HG02610 (cell line): ENCODE measurements at regions not wholly inside any gene's neighbourhood (a gene's known extent, or its start where the extent isn't known, plus 50 kb on each side); places are given as distances from the start of the nearest gene placed in this dataset.

Experiments
- ATAC-seq: cut with Tn5 transposase; IDR thresholded peaks from one replicate; pipeline ENCODE4 v1.9.1; 2021; ENCODE audit warnings: mild to moderate bottlenecking, moderate library complexity; ENCODE audit not compliant: unreplicated experiment

DNA sequence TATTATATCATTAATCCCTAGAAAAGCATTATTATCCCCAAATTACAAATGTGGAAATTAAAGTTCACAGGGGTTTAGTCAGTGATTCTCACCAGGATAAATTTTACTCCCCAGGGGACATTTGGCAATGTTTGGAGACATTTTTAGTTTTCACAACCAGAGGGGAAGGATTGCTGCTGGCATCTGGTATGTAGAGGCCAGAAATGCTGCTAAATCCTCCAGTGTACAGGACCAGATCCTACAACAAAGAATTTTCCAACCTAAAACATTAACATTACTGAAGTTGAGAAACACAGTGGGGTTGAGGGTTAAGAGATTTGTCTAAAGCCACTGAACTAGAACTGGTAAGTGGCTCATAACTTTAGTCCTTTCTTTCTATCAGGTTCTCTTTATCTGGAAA lies 162.0 kb upstream of the SYT6 start:
- ATAC-seq = no peak

DNA sequence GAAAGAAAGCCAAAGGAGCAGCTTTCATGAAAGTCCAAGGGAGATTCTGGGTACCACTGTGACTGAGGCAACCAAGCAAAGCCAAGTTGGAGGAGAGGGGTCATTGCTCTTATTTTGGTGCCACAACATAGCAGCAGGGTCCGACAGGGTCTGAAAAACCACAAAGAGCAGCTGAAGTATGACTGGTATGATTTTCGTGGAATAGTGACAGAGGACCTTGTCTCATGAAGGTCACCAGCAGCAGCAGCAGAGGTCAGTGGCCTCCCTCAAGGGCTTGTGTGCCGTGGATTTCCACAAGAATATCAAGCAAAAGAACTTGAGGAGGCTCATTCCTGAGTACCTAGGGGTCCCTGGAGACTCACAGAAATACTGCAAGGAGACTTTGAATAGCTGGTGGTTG lies 160.9 kb upstream of the SYT6 start:
- no peak for ATAC-seq

GRCh38 chr1:114314098-114314497 lies 160.4 kb upstream of the SYT6 start:
- ATAC-seq = no peak

DNA sequence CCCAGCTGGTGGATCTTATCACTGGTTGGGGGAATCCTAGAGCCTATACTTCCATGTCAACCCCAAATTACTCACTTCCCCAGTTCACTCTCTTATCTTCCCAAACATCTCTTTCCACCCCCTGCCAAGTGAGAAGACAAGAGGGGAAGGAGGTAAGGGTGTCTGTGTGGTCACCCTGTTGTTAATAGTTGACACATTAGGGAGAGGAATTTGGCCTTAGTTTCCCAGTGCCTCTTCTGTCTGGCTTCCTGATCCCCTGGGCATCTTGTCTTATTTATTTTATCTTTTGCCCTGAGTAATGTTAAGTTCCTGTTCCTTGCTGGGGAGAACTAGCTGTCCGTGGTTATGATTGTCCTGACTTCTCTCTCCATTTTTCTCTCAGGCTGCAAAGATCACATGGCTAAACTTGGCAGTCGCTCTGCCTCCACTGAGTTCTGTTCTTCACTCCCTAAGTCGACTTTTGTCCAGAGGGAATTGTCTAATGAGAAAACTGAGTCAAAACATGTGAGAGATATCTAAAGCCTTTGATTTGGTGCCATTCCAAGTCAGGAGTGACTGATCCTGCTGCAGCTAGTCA lies 157.1 kb upstream of the SYT6 start:
- no peak for ATAC-seq

GRCh38 chr1:114302821-114303220 lies 149.2 kb upstream of the SYT6 start:
- no peak for ATAC-seq

DNA sequence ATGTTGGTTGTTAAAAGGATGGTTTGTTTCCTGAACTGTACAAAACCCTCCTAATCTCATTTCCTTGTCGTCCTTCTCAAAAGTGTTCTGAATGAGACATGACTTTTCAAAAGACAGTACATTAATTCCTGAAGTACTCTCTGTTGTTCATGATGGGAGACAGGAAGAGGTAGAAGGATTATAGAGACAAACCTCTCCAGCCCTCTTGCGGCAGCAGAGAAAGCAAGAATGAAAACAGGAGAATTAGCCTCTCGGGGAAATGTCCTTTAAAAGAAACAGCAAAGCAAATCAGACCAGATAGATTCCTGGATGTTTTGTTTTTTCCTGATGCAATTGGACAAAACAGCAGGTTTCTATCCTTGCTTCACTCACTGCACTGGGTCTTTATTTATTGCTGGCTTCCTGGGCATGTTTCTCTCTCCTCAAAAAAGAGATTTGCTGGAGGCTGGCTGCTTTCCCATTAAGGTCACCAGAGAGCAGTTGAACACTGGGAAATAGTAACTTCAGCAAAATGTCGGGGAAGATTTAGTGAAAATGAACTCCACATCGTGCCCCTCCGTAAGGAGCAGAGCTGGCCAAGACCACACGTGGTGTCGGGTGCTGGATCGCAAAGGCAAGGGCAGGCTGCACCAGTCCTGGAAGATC lies 145.8 kb upstream of the SYT6 start:
- no peak for ATAC-seq

DNA sequence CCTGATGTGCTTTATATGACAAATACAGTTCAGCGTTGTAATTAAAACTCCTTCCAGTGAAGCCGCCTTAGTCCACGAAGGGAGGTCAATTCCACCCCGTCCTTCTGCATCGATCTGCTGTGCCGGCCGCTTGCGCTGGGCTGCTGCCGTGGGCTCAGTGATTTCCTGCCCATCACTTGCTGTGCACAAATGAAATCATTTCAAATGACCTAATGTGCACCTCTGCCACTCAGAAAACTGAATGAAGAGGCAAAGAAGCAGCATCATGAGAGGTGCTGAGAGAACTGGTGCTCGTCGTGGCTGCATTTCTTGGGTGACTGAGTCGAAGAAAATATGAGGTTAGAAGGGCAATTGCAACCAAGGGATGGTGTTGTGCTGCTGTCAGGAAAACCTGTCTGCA lies 144.3 kb upstream of the SYT6 start:
- ATAC-seq = no peak

DNA sequence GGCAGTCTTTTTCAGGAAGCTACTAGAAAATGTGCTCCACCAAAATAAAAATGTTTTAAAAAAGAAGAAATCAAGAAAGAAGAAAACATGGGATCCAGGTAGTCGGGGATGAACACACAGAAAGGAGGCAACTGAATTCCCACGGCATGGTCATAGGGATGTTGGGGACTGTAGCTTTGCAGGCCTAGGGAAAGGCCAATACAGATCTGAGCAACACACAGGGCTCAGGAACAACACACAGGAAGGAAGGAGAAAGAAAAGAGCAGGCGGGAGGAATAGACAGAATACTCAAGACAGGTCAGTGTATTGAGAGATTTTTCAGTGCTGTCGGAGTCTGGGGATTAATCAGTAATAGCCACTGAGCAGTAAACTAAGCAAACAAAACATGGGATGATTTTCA lies 142.7 kb upstream of the SYT6 start:
- no peak for ATAC-seq

DNA sequence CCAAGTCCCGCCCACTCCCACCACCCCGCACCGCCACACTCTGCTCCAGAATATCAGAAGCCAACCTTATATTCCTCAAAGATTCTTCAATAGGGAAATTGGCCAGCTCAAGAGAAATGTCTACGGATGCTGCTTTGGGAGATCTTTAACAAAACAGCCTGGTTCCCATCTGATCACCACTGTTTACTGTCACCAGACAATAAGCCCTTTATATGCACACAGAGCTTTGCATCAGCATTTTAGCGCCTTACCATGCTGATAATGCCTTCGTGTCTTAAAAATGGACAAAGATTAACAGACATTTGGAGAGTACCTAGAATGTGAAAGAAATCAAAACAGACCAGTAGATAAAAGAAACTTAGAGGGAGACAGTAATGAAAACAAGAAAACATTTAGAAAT lies 141.7 kb upstream of the SYT6 start:
- ATAC-seq = no peak

DNA sequence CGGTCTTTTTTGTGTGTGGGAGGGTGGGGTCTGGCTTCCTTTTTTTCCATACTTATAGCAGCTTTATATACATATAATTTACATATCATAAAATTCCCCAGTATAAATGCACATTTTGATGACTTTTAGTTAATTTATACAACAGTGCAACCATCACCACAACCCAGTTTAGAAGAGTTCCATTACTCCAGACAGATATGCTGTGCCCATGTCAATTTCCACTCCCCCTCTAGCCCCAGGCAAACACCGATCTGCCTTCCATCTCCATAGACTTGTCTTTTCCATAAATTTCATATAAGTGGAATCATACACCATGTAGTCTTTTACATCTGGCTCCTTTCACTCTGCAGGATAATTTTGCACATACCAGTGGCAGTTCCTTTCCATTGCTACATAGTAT lies 139.2 kb upstream of the SYT6 start:
- no peak for ATAC-seq

- no peak for ATAC-seq
Measured at GRCh38 chr1:114292194-114292593, 138.5 kb upstream of the SYT6 start.

DNA sequence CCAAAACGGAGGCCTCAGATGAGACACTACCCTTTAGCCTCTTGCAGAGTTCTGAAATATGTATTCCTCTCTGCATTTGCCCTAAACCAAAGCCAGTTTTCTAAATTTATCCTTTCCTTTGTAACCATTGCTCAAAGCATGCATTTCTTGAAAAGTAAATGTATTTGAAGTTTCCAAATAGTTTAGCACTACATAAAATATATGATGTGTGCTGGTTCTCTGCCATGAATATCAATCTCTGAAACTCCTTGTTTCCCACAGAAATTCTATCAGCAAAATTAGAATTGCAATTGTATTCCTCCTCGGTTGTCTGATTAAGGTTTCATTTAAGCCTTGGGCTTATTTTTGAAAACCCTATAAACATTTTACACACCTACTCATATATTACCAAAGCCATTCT lies 137.1 kb upstream of the SYT6 start:
- ATAC-seq = no peak

DNA sequence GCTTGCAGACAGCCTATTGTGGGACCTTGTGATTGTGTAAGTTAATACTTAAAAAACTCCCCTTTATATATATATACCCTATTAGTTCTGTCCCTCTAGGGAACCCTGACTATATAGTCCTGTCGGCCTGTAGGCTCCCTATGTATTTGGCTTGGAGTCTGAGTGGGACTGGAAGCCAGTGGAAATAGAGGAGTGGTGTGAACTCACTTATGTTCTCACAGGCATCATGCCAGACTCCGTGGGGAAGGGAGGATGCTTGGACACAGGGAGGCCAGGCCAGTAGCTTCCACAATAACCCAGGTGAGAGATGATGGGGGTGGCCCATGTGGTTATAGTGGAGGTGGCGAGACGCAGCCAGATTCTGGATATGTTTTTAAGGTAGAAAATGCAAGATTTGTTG lies 136.7 kb upstream of the SYT6 start:
- ATAC-seq = no peak

DNA sequence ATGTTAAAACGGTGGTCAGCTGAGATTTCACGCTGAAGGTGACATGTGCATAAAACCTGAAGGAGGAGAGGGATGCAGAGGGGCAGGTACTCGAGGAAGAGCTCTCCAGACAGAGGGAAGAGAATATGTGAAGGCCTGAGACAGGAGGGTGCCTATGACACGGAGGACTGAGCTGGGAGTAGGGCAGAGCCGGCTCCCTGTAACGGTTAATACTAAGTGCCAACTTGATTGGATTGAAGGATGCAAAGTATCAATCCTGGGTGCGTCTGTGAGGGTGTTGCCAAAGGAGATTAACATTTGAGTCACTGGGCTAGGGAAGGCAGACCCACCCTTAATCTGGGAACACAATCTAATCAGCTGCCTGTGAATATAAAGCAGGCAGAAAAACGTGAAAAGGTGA lies 136.2 kb upstream of the SYT6 start:
- ATAC-seq = no peak

- ATAC-seq = no peak
Measured at GRCh38 chr1:114289306-114289705, 135.6 kb upstream of the SYT6 start.

GRCh38 chr1:114286960-114287359 lies 133.3 kb upstream of the SYT6 start:
- no peak for ATAC-seq

GRCh38 chr1:114286179-114286578 lies 132.5 kb upstream of the SYT6 start:
- ATAC-seq = no peak

DNA sequence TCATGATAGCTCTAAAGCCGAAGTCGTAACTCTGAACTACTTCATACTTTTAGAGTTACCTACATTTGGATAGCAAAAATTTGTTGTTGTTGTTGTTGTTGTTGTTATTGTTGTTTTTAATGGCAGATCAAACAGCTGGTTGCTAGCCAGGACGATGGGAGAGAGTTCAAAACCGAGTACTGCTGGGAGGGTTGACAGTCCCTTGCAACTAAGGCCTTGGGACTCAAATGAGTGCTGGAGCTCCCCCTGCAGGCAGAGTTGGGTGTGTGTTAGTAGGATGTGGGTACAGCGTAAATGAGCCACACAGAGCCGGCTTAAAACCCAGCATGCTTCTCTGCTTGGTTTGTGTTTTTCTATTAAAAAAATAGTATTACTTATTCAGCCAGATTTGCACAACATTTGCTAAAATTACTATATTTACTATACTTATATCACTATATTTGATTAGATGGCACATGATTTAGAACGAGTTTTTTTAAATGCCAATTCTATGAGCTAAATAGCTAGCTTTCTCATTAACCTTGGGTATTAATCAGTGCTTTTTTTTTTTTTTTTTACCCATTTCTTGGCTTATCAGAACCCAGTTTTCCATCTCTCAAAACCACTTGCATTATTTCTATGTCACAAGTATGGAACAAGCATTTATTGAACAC lies 129.2 kb upstream of the SYT6 start:
- peak; percentile 85 for ATAC-seq

DNA sequence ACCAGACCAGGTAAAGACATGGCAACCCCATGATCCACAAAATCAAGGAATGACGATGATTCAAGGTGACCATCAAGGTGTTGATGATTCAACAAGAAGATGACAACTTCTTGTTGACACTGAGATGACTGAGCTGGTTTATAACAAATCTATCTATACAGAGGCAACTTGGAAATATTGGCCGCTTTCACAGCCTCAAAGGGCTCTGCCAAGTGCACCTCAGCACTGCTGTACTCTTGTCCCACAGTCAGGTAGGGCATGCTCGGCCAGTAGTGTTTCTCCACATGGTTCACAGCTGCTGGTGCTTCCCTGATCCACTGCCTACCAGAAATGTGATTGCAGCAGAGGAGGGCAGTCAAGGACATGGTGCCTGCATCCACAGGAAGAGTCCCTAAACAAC lies 125.2 kb upstream of the SYT6 start:
- no peak for ATAC-seq

DNA sequence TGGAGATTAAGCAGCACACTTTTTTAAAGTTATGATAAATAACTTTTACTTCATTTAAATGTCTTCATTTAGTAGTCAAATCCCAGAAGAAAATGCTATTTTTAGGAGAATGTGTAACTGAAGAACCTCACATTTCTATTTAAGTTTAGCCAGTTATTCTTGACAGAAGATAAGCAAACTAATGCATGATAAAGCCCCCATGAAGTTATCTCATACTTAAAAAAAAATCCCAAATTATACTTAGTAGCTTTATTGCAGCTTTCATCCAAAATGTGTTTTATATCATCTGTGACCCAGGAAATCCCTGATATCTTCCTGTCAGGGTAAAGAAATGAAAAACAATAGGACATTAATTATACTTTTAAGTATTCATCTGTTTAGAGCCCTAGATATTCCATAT lies 124.8 kb upstream of the SYT6 start:
- no peak for ATAC-seq

GRCh38 chr1:114274621-114275317 lies 121.1 kb upstream of the SYT6 start:
- no peak for ATAC-seq

- no peak for ATAC-seq
Measured at GRCh38 chr1:114272593-114272992, 118.9 kb upstream of the SYT6 start.
